PC-3 (cell line): ENCODE measurements at regions not wholly inside any gene's neighbourhood (a gene's known extent, or its start where the extent isn't known, plus 50 kb on each side); places are given as distances from the start of the nearest gene placed in this dataset.

Experiments used
- ATAC-seq: fragments of 200-7000 bp; cut with Tn5 transposase; 2 replicates; pipeline ENCODE4 v1.9.1; 2020; ENCODE audit warnings: mild to moderate bottlenecking, moderate library complexity
- BruUV-seq: library from RNA; stranded (reverse); fragments of 400-500 nt; replicated peaks from 2 replicates; lab custom pipeline; 2021; lab: Mats Ljungman, UMichigan
- CTCF ChIA-PET: fragments of 300-600 bp; sonication (Branson Sonifier 250); formaldehyde crosslinking; loops from one replicate; lab custom pipeline; 2022; ENCODE audit warnings: antibody characterized with exemption; lab: Charles Lee
- POLR2A ChIA-PET: fragments of 300-600 bp; sonication (Branson Sonifier 250); formaldehyde crosslinking; loops from one replicate; lab custom pipeline; 2022; ENCODE audit warnings: antibody characterized with exemption; ENCODE audit not compliant: unreplicated experiment; lab: Charles Lee
- DNase-seq: peaks from one replicate; pipeline ENCODE4 v3.0.0-alpha.2; 2015
- H2AFZ ChIP-seq: fragments of 300-600 bp; sonication (generic); 2 replicates; pipeline ENCODE4 v1.6.0; 2016; ENCODE audit warnings: antibody characterized with exemption, low read length
- H3F3A ChIP-seq: fragments of 300-600 bp; sonication (generic); one replicate; pipeline ENCODE4 v1.6.0; 2017; ENCODE audit warnings: antibody characterized with exemption, low read length, control low read depth, mild to moderate bottlenecking; ENCODE audit not compliant: unreplicated experiment
- H3K27ac ChIP-seq: fragments of 300-600 bp; sonication (generic); 2 replicates; pipeline ENCODE4 v1.5.1; 2016; ENCODE audit warnings: mild to moderate bottlenecking, low read length
- H3K27me3 ChIP-seq: fragments of 300-600 bp; sonication (generic); 2 replicates; pipeline ENCODE4 v1.6.1; 2016; ENCODE audit warnings: low read length, mixed read lengths
- H3K36me3 ChIP-seq: fragments of 300-600 bp; sonication (generic); 2 replicates; pipeline ENCODE4 v1.6.1; 2016; ENCODE audit warnings: low read depth, mixed run types, low read length, mixed read lengths
- H3K4me1 ChIP-seq: fragments of 300-600 bp; sonication (generic); 2 replicates; pipeline ENCODE4 v1.5.1; 2016; ENCODE audit warnings: low read length; ENCODE audit not compliant: insufficient read depth
- H3K4me2 ChIP-seq: fragments of 300-600 bp; sonication (generic); 2 replicates; pipeline ENCODE4 v1.6.0; 2016; ENCODE audit warnings: low read length
- H3K4me3 ChIP-seq: fragments of 300-600 bp; sonication (generic); 2 replicates; pipeline ENCODE4 v1.5.1; 2016; ENCODE audit warnings: mild to moderate bottlenecking, low read length, mixed read lengths
- H3K79me2 ChIP-seq: fragments of 300-600 bp; sonication (generic); 2 replicates; pipeline ENCODE4 v1.6.1; 2017; ENCODE audit warnings: low read length, mixed read lengths
- H3K9ac ChIP-seq: fragments of 300-600 bp; sonication (generic); 2 replicates; pipeline ENCODE4 v1.6.0; 2016; ENCODE audit warnings: mild to moderate bottlenecking, low read length
- H3K9me2 ChIP-seq: fragments of 300-600 bp; sonication (generic); replicated peaks from 2 replicates; pipeline ENCODE4 v1.6.1; 2016; ENCODE audit warnings: mixed run types, low read length, mixed read lengths
- H3K9me3 ChIP-seq: fragments of 300-600 bp; sonication (generic); 2 replicates; pipeline ENCODE4 v1.6.1; 2016; ENCODE audit warnings: low read length, mixed read lengths
- H4K20me1 ChIP-seq: fragments of 300-600 bp; sonication (generic); 2 replicates; pipeline ENCODE4 v1.6.1; 2016; ENCODE audit warnings: low read length, mixed read lengths
- CTCF ChIP-seq: fragments of 300-600 bp; sonication (generic); conservative IDR thresholded peaks from 2 replicates; pipeline ENCODE4 v1.5.1; 2017; ENCODE audit warnings: antibody characterized with exemption, low read depth, mild to moderate bottlenecking, low read length
- EZH2 ChIP-seq: fragments of 300-600 bp; sonication (generic); IDR thresholded peaks from one replicate; pipeline ENCODE4 v1.6.1; 2017; ENCODE audit warnings: antibody characterized with exemption, mild to moderate bottlenecking, low read length; ENCODE audit not compliant: unreplicated experiment
- EZH2phosphoT487 ChIP-seq: fragments of 300-600 bp; sonication (generic); IDR thresholded peaks from 2 replicates; pipeline ENCODE4 v1.6.1; 2018; ENCODE audit warnings: mild to moderate bottlenecking, antibody characterized with exemption, low read length, borderline replicate concordance
- intact Hi-C: fragments of 100-400 bp; cut with micrococcal nuclease; formaldehyde crosslinking; loops from 2 replicates; pipeline ENCODE4 v1.9.0; 2023

- no peaks in the 10 kb centered on the region for H3K36me3 ChIP-seq
These were observed 220.4 kb upstream of the THBS1 start for GRCh38 chr15:39360452-39360851.

GRCh38 chr15:39361497-39361896 lies 219.4 kb upstream of the THBS1 start:
- CTCF ChIA-PET, result no interaction called here

More at GRCh38 chr15:39360452-39360851, 220.4 kb upstream of the THBS1 start:
- no peak for DNase-seq
- no peak for ATAC-seq
- no peaks in the 10 kb centered on the region for H3F3A ChIP-seq
- H3K9me2 ChIP-seq, result no peaks in the 10 kb centered on the region
- ChIA-PET POLR2A (no interaction called here), CTCF (no interaction called here)
- H3K9ac ChIP-seq, result no peak overlapping the region
- H3K79me2 ChIP-seq, result no peaks in the 10 kb centered on the region
- H3K9me3 ChIP-seq, result no peaks in the 10 kb centered on the region
- H3K4me2 ChIP-seq, result no peak overlapping the region
- H2AFZ ChIP-seq, result no peak overlapping the region
- no TSS peak for BruUV-seq
- TF ChIP-seq EZH2phosphoT487 (no peak), EZH2 (no peak), CTCF (no peak)
- intact Hi-C loops, result no loop called here
- no peak overlapping the region for H3K27ac ChIP-seq
- peaks cover 32% of the 10 kb centered on the region for H3K4me1 ChIP-seq
- no peak overlapping the region for H3K4me3 ChIP-seq
- no peaks in the 10 kb centered on the region for H3K27me3 ChIP-seq
- no peaks in the 10 kb centered on the region for H4K20me1 ChIP-seq

More at GRCh38 chr15:39361497-39361896, 219.4 kb upstream of the THBS1 start:
- Histone ChIP-seq H3K4me3 (no peak overlapping the region), H3K9me2 (no peaks in the 10 kb centered on the region), H3K79me2 (no peaks in the 10 kb centered on the region), H3K27ac (no peak overlapping the region), H3K27me3 (no peaks in the 10 kb centered on the region), H3K4me1 (peaks cover 32% of the 10 kb centered on the region), H3K36me3 (no peaks in the 10 kb centered on the region), H3K4me2 (no peak overlapping the region), H3F3A (no peaks in the 10 kb centered on the region), H3K9me3 (no peaks in the 10 kb centered on the region), H4K20me1 (no peaks in the 10 kb centered on the region), H2AFZ (no peak overlapping the region), H3K9ac (no peak overlapping the region)
- intact Hi-C loops, result no loop called here
- DNase-seq (no peak), ATAC-seq (no peak)
- no TSS peak for BruUV-seq
- TF ChIP-seq EZH2phosphoT487 (no peak), CTCF (no peak), EZH2 (no peak)
- POLR2A ChIA-PET, result no interaction called here
